ENCODE measurements at regions not wholly inside any gene's neighbourhood (a gene's known extent, or its start where the extent isn't known, plus 50 kb on each side); places are given as distances from the start of the nearest gene placed in this dataset.

GRCh38 chr1:162987866-162988265, 81.3 kb upstream of the RGS4 start:
- H2AK5ac ChIP-seq (ENCODE audit: low read depth, low read length): no peak overlapping the region
- FAIRE-seq (no peak), DNase-seq (ENCODE audit: low read depth in 1 of 2, low spot score in 2 of 2) (no peak)
- no peak overlapping the region for H4K5ac ChIP-seq (ENCODE audit: insufficient read length, low read depth, low read length)
- no peak overlapping the region for H2BK120ac ChIP-seq (replicated peaks; ENCODE audit: low read depth, low read length)
- ChIA-PET CTCF (ENCODE audit: partially characterized antibody) (interaction anchor here (0.7 to 3.4 kb wide), 18 partner anchors 9 to 1314 kb away, joined by 3 to 19 read pairs (median 4); partner anchors contain the start of gene RGS4), POLR2A (ENCODE audit: partially characterized antibody) (no interaction called here)
- H3K27ac ChIP-seq (ENCODE audit: low read depth, low read length): no peak overlapping the region
- H3K23ac ChIP-seq (ENCODE audit: insufficient read length): no peak overlapping the region
- no peaks in the 10 kb centered on the region for H3K23me2 ChIP-seq (ENCODE audit: low read depth, low read length)
- H2BK20ac ChIP-seq (ENCODE audit: low read length): no peak overlapping the region
- WGBS, 2 experiments (ENCODE audit: extremely low coverage in 1 of 2, insufficient coverage in 1 of 2, insufficient read length in 1 of 2, insufficient replicate concordance in 2 of 2, low coverage in 1 of 2, low lambda C conversion rate in 2 of 2, missing lambda C conversion rate in 1 of 2): 77% methylated on average over 1 of the region's 1 CpG; no CpG with 5 or more reads in 1 of the 2 experiments
- no peak overlapping the region for H2AFZ ChIP-seq (ENCODE audit: low read length)
- H3K27me3 ChIP-seq (replicated peaks in 1 of 4; ENCODE audit: control insufficient read depth in 3 of 4, extremely low read depth in 1 of 4, insufficient read depth in 3 of 4, low read length in 3 of 4): no peaks in the 10 kb centered on the region
- H3K4me3 ChIP-seq (ENCODE audit: extremely low read depth in 1 of 4, insufficient read depth in 2 of 4, low read depth in 3 of 4, low read length in 4 of 4): no peak overlapping the region
- H4K91ac ChIP-seq (replicated peaks; ENCODE audit: insufficient read length, low read length): no peak overlapping the region
- H3K79me2 ChIP-seq (ENCODE audit: control insufficient read depth in 1 of 2, insufficient read depth in 2 of 2, low read length in 2 of 2): no peaks in the 10 kb centered on the region
- H3K4me1 ChIP-seq (replicated peaks in 1 of 4; ENCODE audit: control insufficient read depth in 3 of 4, insufficient read depth in 4 of 4, low read length in 3 of 4): 0 out of 7 replicates have a peak, but pooled peaks cover 0 to 2% (median 0%) of the 10 kb centered on the region in 4 experiments
- H2BK5ac ChIP-seq (ENCODE audit: low read depth, low read length): no peak overlapping the region
- H3K36me3 ChIP-seq (ENCODE audit: control insufficient read depth in 2 of 4, insufficient read depth in 4 of 4, low read length in 3 of 4): no peaks in the 10 kb centered on the region
- H3K4me2 ChIP-seq (ENCODE audit: insufficient read depth in 1 of 2, low read depth in 2 of 2, low read length in 2 of 2): no peak overlapping the region
- no peak overlapping the region for H4K8ac ChIP-seq (ENCODE audit: extremely low read depth, insufficient read depth, low read length)
- H3K79me1 ChIP-seq (ENCODE audit: low read depth, low read length): no peaks in the 10 kb centered on the region
- no peak overlapping the region for H3K14ac ChIP-seq (ENCODE audit: insufficient read length)
- H2BK15ac ChIP-seq (ENCODE audit: low read length): no peak overlapping the region
- H3K56ac ChIP-seq (replicated peaks; ENCODE audit: insufficient read length, low read depth, low read length): no peak overlapping the region
- no peak overlapping the region for H3K4ac ChIP-seq (replicated peaks; ENCODE audit: insufficient read length, low read depth, low read length)
- H3K9ac ChIP-seq (replicated peaks in 1 of 4; ENCODE audit: extremely low read depth in 1 of 4, low read depth in 3 of 4, low read length in 3 of 4): no peak overlapping the region; a peak in 2 of 7 replicates
- H4K20me1 ChIP-seq (replicated peaks in 1 of 2; ENCODE audit: control insufficient read depth in 1 of 2, insufficient read depth in 2 of 2, low read length in 2 of 2): no peaks in the 10 kb centered on the region
- no peaks in the 10 kb centered on the region for H3K9me3 ChIP-seq (ENCODE audit: insufficient read depth in 2 of 2, low read depth in 1 of 2, low read length in 1 of 2)
- no peak overlapping the region for H3K18ac ChIP-seq (ENCODE audit: extremely low read depth, low read length)
- H2BK12ac ChIP-seq (ENCODE audit: low read depth, low read length): no peak overlapping the region
- TF ChIP-seq TBP (IDR thresholded peaks at IDR 0.05; ENCODE audit: low read depth, low read length) (no peak), KDM4A (IDR thresholded peaks at IDR 0.05; ENCODE audit: low read depth, low read length, severe bottlenecking) (no peak), CTBP2 (IDR thresholded peaks at IDR 0.05; ENCODE audit: borderline replicate concordance, insufficient read depth, insufficient read length, low read length) (no peak), EP300 (IDR thresholded peaks at IDR 0.05; ENCODE audit: borderline replicate concordance in 1 of 2, low read depth in 2 of 2, low read length in 2 of 2) (no peak), RAD21 (IDR thresholded peaks at IDR 0.05 in 1 of 2, conservative IDR thresholded peaks at IDR 0.05 in 1 of 2; ENCODE audit: low read depth in 2 of 2, low read length in 2 of 2) (no peak), EZH2 (IDR thresholded peaks at IDR 0.05; ENCODE audit: low read depth, low read length, severe bottlenecking) (no peak), MAX (IDR thresholded peaks at IDR 0.05) (no peak), ASH2L (IDR thresholded peaks at IDR 0.05; ENCODE audit: low read length) (no peak), BACH1 (IDR thresholded peaks at IDR 0.05; ENCODE audit: low read length) (no peak), TAF7 (optimal IDR thresholded peaks at IDR 0.05; ENCODE audit: borderline replicate concordance, low read depth, low read length) (no peak), NANOG (IDR thresholded peaks at IDR 0.05; ENCODE audit: insufficient read depth, low read depth, low read length, poor library complexity, severe bottlenecking) (no peak), POLR2AphosphoS5 (IDR thresholded peaks at IDR 0.05; ENCODE audit: low read depth, low read length) (no peak), EGR1 (IDR thresholded peaks at IDR 0.05; ENCODE audit: borderline replicate concordance, low read depth, low read length) (no peak), SP4 (IDR thresholded peaks at IDR 0.05; ENCODE audit: low read length) (no peak)
